ENCODE measurements at regions not wholly inside any gene's neighbourhood (a gene's known extent, or its start where the extent isn't known, plus 50 kb on each side); places are given as distances from the start of the nearest gene placed in this dataset.

DNA sequence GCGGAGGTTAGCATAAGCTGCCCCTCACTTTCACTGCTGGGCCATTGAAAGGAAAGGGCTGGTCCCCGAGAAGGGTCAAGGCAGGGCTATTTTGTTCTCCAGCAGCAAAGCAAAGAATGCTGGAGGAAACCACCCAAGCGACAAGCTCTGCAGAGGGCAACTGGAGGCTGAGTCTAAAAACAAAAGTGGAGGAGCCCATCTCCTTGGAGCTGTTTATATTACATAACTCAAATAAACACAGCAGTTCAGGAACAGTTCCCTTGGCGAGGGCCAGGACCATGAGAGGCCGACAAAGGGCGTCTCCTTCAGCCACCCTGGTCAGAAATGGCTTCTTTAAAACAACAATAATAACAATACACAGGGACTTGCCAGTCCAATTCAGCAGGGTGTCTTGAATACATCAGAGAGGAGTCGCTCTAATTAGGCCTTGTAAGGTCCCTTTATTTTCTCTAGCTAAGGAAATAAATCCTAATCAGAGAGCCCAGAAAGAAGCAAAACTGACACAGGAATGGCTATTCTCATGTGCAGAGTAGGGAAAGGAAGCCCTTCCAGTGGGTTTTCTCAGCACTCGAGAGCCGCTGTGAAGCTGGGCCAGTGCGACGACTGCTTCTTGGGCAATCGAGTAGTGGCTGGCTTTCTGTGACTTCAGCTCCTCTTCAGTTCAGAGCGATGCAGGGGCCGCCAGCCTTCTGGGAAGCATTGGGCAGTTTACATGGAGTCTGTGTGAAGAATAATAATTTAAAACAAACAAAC lies 57.0 kb upstream of the TARBP1 start:
- DNase-seq = no peak

DNA sequence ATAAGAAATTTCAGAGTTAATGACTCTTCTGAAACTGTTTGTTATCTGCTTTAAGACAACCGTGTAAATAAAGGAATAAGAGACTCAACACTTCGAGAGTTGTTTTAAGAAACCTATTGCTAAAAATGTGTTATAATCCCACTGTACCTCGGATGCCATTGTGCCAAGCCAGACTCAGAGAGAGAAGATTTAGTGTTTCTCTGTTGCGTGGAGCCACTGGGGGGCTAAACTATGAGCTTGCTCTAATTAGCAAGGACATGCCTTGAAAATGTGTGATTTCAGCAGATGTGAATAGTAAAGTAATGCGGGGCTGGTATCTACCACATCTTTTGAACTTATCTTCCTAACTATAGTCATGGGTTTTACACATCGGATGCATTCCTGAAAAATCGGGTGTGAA lies 56.2 kb upstream of the TARBP1 start:
- no peak for DNase-seq

DNA sequence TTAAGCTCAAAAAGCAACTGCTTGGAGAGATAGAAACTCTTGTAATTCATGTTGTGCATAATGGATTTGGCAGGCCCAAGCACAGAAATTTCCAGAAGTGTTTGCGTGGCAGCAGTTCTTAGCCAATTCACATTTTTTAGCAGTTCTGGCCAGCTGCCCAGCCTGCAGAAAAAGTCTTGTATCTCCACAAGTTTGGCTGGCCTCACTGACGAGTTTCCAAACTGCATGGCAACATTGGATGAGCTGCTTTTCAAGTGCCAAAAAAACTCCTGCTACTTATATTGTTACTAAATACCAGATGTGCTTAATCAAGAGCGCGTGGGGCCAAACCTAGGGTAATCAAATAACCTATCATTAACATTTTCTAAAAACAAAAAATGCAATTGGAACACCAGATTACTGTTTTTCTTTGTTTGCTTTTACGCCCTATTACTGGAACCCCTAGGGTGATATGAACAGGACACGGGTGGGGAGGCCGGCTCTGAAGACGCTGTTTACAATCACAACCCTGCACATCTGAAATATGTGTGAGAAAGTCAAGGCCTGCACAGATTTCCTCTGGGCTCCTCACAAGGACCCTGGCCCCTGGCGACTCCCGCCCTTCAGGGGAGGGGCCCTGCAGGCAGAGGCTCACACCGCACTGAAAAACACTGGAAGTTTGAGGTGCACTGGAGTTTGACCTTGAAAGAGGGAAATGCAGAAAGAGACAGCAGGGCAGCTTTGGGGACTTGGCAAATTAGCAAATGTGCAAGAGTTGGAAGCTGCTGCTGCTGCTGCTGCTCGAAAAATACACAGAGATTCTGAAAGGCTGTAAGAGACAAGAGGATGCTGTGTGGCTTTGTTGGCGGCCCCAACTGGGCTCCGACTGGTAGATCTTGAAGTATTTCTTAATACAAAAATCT lies 55.2 kb upstream of the TARBP1 start:
- no peak for DNase-seq

DNA sequence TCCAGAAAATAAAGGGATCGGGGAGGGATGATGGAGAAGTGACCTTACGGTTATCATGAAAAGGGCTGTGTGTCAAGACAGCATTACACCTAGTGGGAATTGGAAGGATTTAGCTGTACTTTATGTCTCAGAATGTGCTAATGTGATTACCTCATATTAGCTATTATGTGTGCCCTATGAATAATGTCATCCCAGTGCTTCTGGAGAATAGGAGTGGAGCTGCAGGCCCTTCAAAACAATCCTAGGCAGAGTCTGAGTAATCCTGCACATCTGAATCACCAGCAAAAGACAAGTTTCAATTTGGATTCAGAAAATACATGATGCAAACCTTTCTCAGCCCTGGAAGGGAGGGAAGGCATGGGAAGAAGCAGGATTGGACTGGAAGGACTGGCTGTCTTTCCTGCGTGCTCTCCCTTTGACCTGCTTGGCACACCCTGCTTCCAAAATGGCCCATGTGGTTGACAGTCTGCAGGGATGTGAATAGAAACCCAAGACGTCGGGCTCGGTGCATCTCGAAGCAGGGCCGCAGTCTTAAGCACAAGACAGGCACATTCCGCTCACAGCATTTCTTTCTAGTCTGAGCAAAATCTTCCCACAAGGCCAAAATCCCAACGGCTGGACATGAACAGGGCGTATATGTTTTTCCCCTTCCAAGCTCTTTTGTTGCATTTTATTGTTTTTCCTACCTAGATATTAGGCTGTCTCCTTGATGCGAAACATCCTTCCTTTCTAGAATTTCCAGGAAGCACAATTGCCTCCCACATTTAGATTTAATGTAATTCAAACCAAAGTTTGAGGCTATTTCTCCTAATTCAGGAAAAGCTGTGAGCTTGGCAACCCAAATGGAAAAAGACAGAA lies 54.3 kb upstream of the TARBP1 start:
- no peak for DNase-seq

DNA sequence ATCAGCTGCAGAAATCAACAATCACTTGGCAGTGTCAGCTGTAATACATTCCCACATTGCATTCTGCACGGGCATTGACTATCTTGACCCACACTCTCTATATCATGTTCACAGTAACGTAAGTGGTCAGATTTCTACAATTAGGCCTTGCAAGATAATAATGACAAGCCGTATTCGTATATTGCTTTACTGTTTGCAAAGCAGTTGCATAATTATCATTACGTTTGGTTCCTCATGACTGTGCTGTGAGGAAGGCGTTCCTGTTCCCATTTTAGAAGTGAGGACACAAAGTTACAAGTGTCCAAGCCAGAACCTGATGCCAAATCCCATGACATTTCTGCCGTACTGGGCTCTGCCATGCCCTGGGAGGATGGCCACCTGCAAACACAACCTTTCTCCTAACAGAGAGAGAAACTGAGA lies 53.5 kb upstream of the TARBP1 start:
- no peak for DNase-seq

DNA sequence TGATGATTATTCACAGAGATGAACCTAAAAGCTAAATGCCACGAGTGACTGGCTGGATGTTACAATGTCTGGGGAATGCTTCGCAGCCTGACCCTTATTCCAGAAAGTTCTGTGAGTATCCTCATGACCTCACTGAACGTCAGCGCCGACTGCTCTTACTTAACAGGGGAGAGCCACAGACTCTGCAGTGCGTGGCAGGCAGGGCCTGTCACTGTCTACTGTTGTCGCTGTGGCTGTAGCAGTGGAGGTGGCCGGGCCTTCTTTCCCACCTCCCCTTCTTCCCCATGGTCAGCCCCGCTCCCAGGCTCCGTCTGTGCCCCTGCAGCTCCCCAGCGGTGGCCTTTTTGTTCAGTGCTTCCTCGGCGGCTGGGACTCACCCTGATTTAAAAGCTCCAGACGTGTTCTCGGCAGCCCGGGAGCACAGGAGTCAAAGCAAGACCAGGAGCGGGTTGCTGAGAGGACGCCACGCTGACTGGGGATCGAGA lies 52.2 kb upstream of the TARBP1 start:
- no peak for DNase-seq

DNA sequence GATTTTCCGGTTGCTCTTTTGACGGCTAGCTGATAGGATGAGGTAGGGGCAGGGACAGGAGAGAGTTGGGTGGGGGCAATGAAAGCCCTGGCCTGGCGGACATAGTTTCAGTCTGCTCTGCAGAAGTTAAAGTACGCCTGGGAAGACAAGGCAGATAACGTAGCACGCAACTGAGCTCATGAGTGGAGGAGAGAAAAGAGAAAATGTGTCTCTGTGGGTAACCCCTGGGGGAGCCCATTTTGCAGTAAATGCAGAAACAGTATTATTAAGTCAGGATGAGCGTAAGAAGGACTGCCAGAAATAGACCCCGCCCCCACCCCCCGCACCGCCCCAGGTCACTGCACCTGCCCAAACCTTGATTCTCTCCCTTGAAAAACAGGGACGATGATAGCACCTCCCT lies 51.7 kb upstream of the TARBP1 start:
- DNase-seq = no peak

DNA sequence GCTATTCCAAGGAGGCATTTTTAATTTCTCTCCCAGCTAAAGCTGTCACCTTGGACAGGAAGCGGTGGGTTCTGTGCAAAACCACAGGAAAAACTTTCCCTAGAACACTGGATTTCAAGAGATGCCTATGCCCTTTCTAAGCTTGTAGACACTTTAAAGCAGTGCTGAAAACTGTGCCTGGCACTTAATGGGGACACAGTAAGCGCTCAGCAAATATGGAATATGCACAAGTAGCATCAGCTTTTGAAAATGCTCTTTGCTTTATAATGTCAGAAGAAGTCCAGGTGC lies 50.9 kb upstream of the TARBP1 start:
- DNase-seq = no peak

DNA sequence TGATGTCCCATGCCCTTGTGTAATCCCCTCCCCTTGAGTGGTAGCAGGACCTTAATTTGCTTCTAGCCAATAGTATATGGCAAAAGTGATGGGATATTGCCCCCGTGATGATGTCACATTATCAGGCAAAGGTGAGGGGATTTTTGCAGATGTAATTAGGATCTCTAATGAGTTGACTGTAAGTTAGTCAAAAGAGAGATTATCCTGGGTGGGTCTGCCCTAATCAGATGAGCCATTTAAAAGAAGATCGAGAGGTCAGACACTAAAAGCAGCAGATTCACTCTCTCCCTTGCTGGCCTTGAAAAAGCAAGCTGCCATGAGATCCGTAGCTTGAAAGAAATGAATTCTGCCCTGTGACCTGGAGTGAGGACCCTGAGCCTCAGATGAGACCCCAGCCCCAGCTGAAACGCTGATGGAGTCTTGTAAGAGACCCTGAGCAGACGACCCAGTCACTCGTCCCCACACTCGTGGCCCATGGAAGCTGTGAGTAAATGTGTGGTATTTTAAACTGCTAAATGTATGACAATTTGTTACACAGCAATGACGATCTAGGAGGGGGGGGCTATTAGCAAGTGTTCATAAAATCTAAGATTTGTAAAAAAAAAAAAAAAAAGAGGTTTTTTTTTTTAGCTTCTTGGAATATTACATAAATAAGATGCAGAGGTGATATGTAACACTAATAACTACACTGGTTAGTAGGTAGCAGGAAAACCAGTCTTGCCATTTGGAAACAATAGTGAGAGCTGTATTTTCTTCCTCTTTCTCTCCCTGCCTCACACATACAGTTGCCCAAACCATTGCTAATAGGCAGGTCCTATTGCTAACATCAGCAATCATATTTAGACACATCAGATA lies 50.3 kb upstream of the TARBP1 start:
- DNase-seq = no peak
